ENCODE measurements at regions not wholly inside any gene's neighbourhood (a gene's known extent, or its start where the extent isn't known, plus 50 kb on each side); places are given as distances from the start of the nearest gene placed in this dataset.
A peak's percentile ranks its signal among the peaks of the same experiment; 100 is the strongest.

DNA sequence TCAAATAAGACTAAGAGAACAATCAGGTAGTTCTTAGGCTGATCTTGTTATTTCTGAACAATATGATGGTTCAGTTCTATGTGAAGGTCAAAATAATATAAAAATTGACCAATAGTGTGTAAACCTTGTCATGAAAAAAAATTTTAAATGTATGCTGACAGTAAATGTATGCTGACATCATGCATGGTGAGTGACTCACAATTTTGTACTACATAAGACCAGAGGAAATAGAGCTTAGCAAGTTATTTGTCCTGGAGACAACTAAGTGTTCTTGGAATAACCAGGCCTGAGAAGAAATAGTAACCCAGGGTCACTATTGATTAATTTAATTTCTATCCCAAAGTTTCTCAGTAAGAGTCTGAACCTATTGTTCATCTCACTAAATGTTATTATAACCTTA lies 182.2 kb upstream of the PCDH15 start:
- no peaks in the 10 kb centered on the region for H3K9me3 ChIP-seq (ENCODE audit: control insufficient read depth, low read length)
- no peak overlapping the region for H2BK5ac ChIP-seq (ENCODE audit: low read depth, low read length, poor library complexity, severe bottlenecking)
- no peaks in the 10 kb centered on the region for H3K4me1 ChIP-seq (ENCODE audit: control insufficient read depth, insufficient read depth, low read depth, low read length)
- no peak overlapping the region for H3K23ac ChIP-seq (ENCODE audit: low read length in 2 of 2)
- H3K27me3 ChIP-seq (ENCODE audit: control insufficient read depth in 1 of 2, insufficient read depth in 1 of 2, low read length in 2 of 2), result no peaks in the 10 kb centered on the region
- no peak overlapping the region for H3K18ac ChIP-seq (ENCODE audit: low read depth in 1 of 2, low read length in 2 of 2)
- H3K4me3 ChIP-seq (ENCODE audit: insufficient read depth in 1 of 2, low read depth in 1 of 2, low read length in 2 of 2), result no peak overlapping the region
- no peak overlapping the region for H4K8ac ChIP-seq (ENCODE audit: low read length)
- no peak overlapping the region for H3K9ac ChIP-seq (ENCODE audit: low read length)
- no peak overlapping the region for H3K27ac ChIP-seq (ENCODE audit: low read length, poor library complexity, severe bottlenecking)
- no peaks in the 10 kb centered on the region for H3K79me1 ChIP-seq (replicated peaks; ENCODE audit: low read length, poor library complexity, severe bottlenecking)
- H3K14ac ChIP-seq (ENCODE audit: low read length in 2 of 2), result no peak overlapping the region
- no peak overlapping the region for H2AFZ ChIP-seq (ENCODE audit: low read depth, low read length)
- H3K4ac ChIP-seq (ENCODE audit: low read depth in 1 of 2, low read length in 2 of 2), result no peak overlapping the region
- H3K4me2 ChIP-seq (ENCODE audit: low read length, poor library complexity, severe bottlenecking), result no peak overlapping the region
- H2BK12ac ChIP-seq (ENCODE audit: low read length in 2 of 2), result no peak overlapping the region
- no peaks in the 10 kb centered on the region for H3K36me3 ChIP-seq (ENCODE audit: control insufficient read depth in 1 of 2, insufficient read depth in 2 of 2, low read depth in 1 of 2, low read length in 2 of 2)
- H2AK5ac ChIP-seq (ENCODE audit: low read length, severe bottlenecking), result no peak overlapping the region
- H4K91ac ChIP-seq (ENCODE audit: low read length), result no peak overlapping the region
- DNase-seq, result peak; percentile 1
- H2BK15ac ChIP-seq (ENCODE audit: low read depth, poor library complexity, severe bottlenecking), result no peak overlapping the region
- no peak overlapping the region for H2BK120ac ChIP-seq (ENCODE audit: low read depth, low read length)

- 72% methylated on average over 5 of the region's 6 CpGs for WGBS
Observed at GRCh38 chr10:54962134-54962900, 161.3 kb upstream of the PCDH15 start.

DNA sequence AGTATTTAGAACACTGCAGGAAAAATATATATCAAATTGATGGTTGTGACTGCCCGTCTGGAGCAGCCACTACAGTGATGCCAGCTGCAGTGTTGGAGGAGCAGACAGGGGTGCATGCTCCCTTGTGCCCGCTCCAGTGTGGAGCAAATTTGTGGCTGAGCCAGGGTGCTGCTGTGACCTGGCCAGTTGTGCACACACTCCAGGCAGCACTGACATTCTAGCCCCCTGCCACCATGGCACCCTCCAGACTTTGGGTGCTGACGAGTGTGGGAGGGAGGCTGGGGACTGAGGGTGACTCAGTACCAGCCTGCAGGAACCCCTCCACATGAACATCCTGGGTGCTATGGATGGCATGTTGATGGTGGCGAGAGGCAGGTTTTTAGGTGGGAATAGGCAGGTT lies 160.0 kb upstream of the PCDH15 start:
- H3K27ac ChIP-seq (ENCODE audit: low read length, poor library complexity, severe bottlenecking), result no peak overlapping the region
- H2BK15ac ChIP-seq (ENCODE audit: low read depth, poor library complexity, severe bottlenecking), result no peak overlapping the region
- H3K36me3 ChIP-seq (ENCODE audit: control insufficient read depth in 1 of 2, insufficient read depth in 2 of 2, low read depth in 1 of 2, low read length in 2 of 2), result no peaks in the 10 kb centered on the region
- no peak overlapping the region for H3K9ac ChIP-seq (ENCODE audit: low read length)
- peak overlapping the region; percentile 34 for H4K91ac ChIP-seq (ENCODE audit: low read length)
- no peak overlapping the region for H4K8ac ChIP-seq (ENCODE audit: low read length)
- no peak overlapping the region for H2AFZ ChIP-seq (ENCODE audit: low read depth, low read length)
- no peak overlapping the region for H2BK12ac ChIP-seq (ENCODE audit: low read length in 2 of 2)
- no peaks in the 10 kb centered on the region for H3K27me3 ChIP-seq (ENCODE audit: control insufficient read depth in 1 of 2, insufficient read depth in 1 of 2, low read length in 2 of 2)
- H2BK5ac ChIP-seq (ENCODE audit: low read depth, low read length, poor library complexity, severe bottlenecking), result no peak overlapping the region
- H3K4me1 ChIP-seq (ENCODE audit: control insufficient read depth, insufficient read depth, low read depth, low read length), result no peaks in the 10 kb centered on the region
- DNase-seq, result no peak
- no peak overlapping the region for H3K4me3 ChIP-seq (ENCODE audit: insufficient read depth in 1 of 2, low read depth in 1 of 2, low read length in 2 of 2)
- H3K23ac ChIP-seq (ENCODE audit: low read length in 2 of 2), result no peak overlapping the region
- H2AK5ac ChIP-seq (ENCODE audit: low read length, severe bottlenecking), result no peak overlapping the region
- H3K79me1 ChIP-seq (replicated peaks; ENCODE audit: low read length, poor library complexity, severe bottlenecking), result no peaks in the 10 kb centered on the region
- H2BK120ac ChIP-seq (ENCODE audit: low read depth, low read length), result no peak overlapping the region
- peak overlapping the region in 1 of 2 experiments; percentile 61 for H3K14ac ChIP-seq (ENCODE audit: low read length in 2 of 2)
- H3K4ac ChIP-seq (ENCODE audit: low read depth in 1 of 2, low read length in 2 of 2), result no peak overlapping the region
- H3K18ac ChIP-seq (ENCODE audit: low read depth in 1 of 2, low read length in 2 of 2), result no peak overlapping the region
- no peaks in the 10 kb centered on the region for H3K9me3 ChIP-seq (ENCODE audit: control insufficient read depth, low read length)
- H3K4me2 ChIP-seq (ENCODE audit: low read length, poor library complexity, severe bottlenecking), result no peak overlapping the region
- WGBS, result 84% methylated on average over 4 of the region's 4 CpGs

More at GRCh38 chr10:54962134-54962900, 161.3 kb upstream of the PCDH15 start:
- DNase-seq, result no peak
- Histone ChIP-seq H3K9me3 (ENCODE audit: control insufficient read depth, low read length) (no peaks in the 10 kb centered on the region), H2BK12ac (ENCODE audit: low read length in 2 of 2) (no peak overlapping the region), H3K23ac (ENCODE audit: low read length in 2 of 2) (no peak overlapping the region), H2AK5ac (ENCODE audit: low read length, severe bottlenecking) (no peak overlapping the region), H2AFZ (ENCODE audit: low read depth, low read length) (no peak overlapping the region), H2BK15ac (ENCODE audit: low read depth, poor library complexity, severe bottlenecking) (no peak overlapping the region), H3K27me3 (ENCODE audit: control insufficient read depth in 1 of 2, insufficient read depth in 1 of 2, low read length in 2 of 2) (no peaks in the 10 kb centered on the region), H3K4ac (ENCODE audit: low read depth in 1 of 2, low read length in 2 of 2) (no peak overlapping the region), H3K9ac (ENCODE audit: low read length) (no peak overlapping the region), H4K91ac (ENCODE audit: low read length) (no peak overlapping the region), H2BK5ac (ENCODE audit: low read depth, low read length, poor library complexity, severe bottlenecking) (no peak overlapping the region), H4K8ac (ENCODE audit: low read length) (no peak overlapping the region), H3K4me1 (ENCODE audit: control insufficient read depth, insufficient read depth, low read depth, low read length) (no peaks in the 10 kb centered on the region), H3K4me2 (ENCODE audit: low read length, poor library complexity, severe bottlenecking) (no peak overlapping the region), H3K14ac (ENCODE audit: low read length in 2 of 2) (no peak overlapping the region), H3K18ac (ENCODE audit: low read depth in 1 of 2, low read length in 2 of 2) (no peak overlapping the region), H3K4me3 (ENCODE audit: insufficient read depth in 1 of 2, low read depth in 1 of 2, low read length in 2 of 2) (no peak overlapping the region), H3K27ac (ENCODE audit: low read length, poor library complexity, severe bottlenecking) (no peak overlapping the region), H3K79me1 (replicated peaks; ENCODE audit: low read length, poor library complexity, severe bottlenecking) (no peaks in the 10 kb centered on the region), H2BK120ac (ENCODE audit: low read depth, low read length) (no peak overlapping the region), H3K36me3 (ENCODE audit: control insufficient read depth in 1 of 2, insufficient read depth in 2 of 2, low read depth in 1 of 2, low read length in 2 of 2) (no peaks in the 10 kb centered on the region)

GRCh38 chr10:54958844-54959243 lies 157.8 kb upstream of the PCDH15 start:
- Histone ChIP-seq H3K4me3 (ENCODE audit: insufficient read depth in 1 of 2, low read depth in 1 of 2, low read length in 2 of 2) (no peak overlapping the region), H2BK15ac (ENCODE audit: low read depth, poor library complexity, severe bottlenecking) (no peak overlapping the region), H2AFZ (ENCODE audit: low read depth, low read length) (no peak overlapping the region), H4K91ac (ENCODE audit: low read length) (no peak overlapping the region), H2AK5ac (ENCODE audit: low read length, severe bottlenecking) (no peak overlapping the region), H3K27me3 (ENCODE audit: control insufficient read depth in 1 of 2, insufficient read depth in 1 of 2, low read length in 2 of 2) (no peaks in the 10 kb centered on the region), H3K18ac (ENCODE audit: low read depth in 1 of 2, low read length in 2 of 2) (no peak overlapping the region), H3K9me3 (ENCODE audit: control insufficient read depth, low read length) (no peaks in the 10 kb centered on the region), H3K4me2 (ENCODE audit: low read length, poor library complexity, severe bottlenecking) (no peak overlapping the region), H3K27ac (ENCODE audit: low read length, poor library complexity, severe bottlenecking) (no peak overlapping the region), H3K14ac (ENCODE audit: low read length in 2 of 2) (no peak overlapping the region), H3K4ac (ENCODE audit: low read depth in 1 of 2, low read length in 2 of 2) (no peak overlapping the region), H3K36me3 (ENCODE audit: control insufficient read depth in 1 of 2, insufficient read depth in 2 of 2, low read depth in 1 of 2, low read length in 2 of 2) (no peaks in the 10 kb centered on the region), H3K4me1 (ENCODE audit: control insufficient read depth, insufficient read depth, low read depth, low read length) (no peaks in the 10 kb centered on the region), H4K8ac (ENCODE audit: low read length) (no peak overlapping the region), H3K23ac (ENCODE audit: low read length in 2 of 2) (no peak overlapping the region), H3K9ac (ENCODE audit: low read length) (no peak overlapping the region), H2BK5ac (ENCODE audit: low read depth, low read length, poor library complexity, severe bottlenecking) (no peak overlapping the region), H2BK120ac (ENCODE audit: low read depth, low read length) (no peak overlapping the region), H3K79me1 (replicated peaks; ENCODE audit: low read length, poor library complexity, severe bottlenecking) (no peaks in the 10 kb centered on the region), H2BK12ac (ENCODE audit: low read length in 2 of 2) (no peak overlapping the region)
- WGBS, result no CpG with 5 or more reads among the region's 1 CpG
- DNase-seq, result no peak
